Dendritic cell treated with granulocyte-macrophage colony-stimulating factor and Interleukin-4, amounts not matched to agents 40 ng/mL and 50 ng/mL, for 4 days (primary cell): ENCODE measurements at regions not wholly inside any gene's neighbourhood (a gene's known extent, or its start where the extent isn't known, plus 50 kb on each side); places are given as distances from the start of the nearest gene placed in this dataset.
"Not testable (repeated sequence)": the region's sequence is repeated elsewhere in the genome, so short reads cannot be mapped to it uniquely, and the experiment has no call there.

Source experiments
- H3K27ac Mint-ChIP-seq: one replicate; pipeline ENCODE4 v1.8.0; 2022; ENCODE audit warnings: mild to moderate bottlenecking, mixed read lengths
- H3K27me3 Mint-ChIP-seq: one replicate; pipeline ENCODE4 v1.8.0; 2022; ENCODE audit warnings: mild to moderate bottlenecking, mixed read lengths
- H3K36me3 Mint-ChIP-seq: one replicate; pipeline ENCODE4 v1.8.0; 2022; ENCODE audit warnings: low read depth, mixed read lengths
- H3K4me1 Mint-ChIP-seq: one replicate; pipeline ENCODE4 v1.8.0; 2022; ENCODE audit warnings: low read depth, mixed read lengths
- H3K4me3 Mint-ChIP-seq: one replicate; pipeline ENCODE4 v1.8.0; 2022; ENCODE audit warnings: mild to moderate bottlenecking, moderate library complexity, mixed read lengths
- H3K9me3 Mint-ChIP-seq: one replicate; pipeline ENCODE4 v1.8.0; 2022; ENCODE audit warnings: mixed read lengths
- intact Hi-C: fragments of 100-400 bp; cut with micrococcal nuclease; formaldehyde crosslinking; loops from one replicate; pipeline ENCODE4 v1.15.0; 2022

GRCh38 chr5:5857396-5857795 lies 434.9 kb downstream of the ICE1 start:
- H3K4me1 Mint-ChIP-seq, result no peaks in the 10 kb centered on the region
- intact Hi-C loops, result no loop called here
- H3K9me3 Mint-ChIP-seq, result no peaks in the 10 kb centered on the region
- H3K27ac Mint-ChIP-seq, result no peak overlapping the region
- H3K27me3 Mint-ChIP-seq, result no peaks in the 10 kb centered on the region
- H3K36me3 Mint-ChIP-seq, result no peaks in the 10 kb centered on the region
- H3K4me3 Mint-ChIP-seq, result no peak overlapping the region

GRCh38 chr5:5854087-5854486 lies 431.6 kb downstream of the ICE1 start:
- H3K4me3 Mint-ChIP-seq, result no peak overlapping the region
- H3K27me3 Mint-ChIP-seq, result no peaks in the 10 kb centered on the region
- intact Hi-C loops, result no loop called here
- no peak overlapping the region for H3K27ac Mint-ChIP-seq
- no peaks in the 10 kb centered on the region for H3K9me3 Mint-ChIP-seq
- no peaks in the 10 kb centered on the region for H3K4me1 Mint-ChIP-seq
- H3K36me3 Mint-ChIP-seq, result no peaks in the 10 kb centered on the region

GRCh38 chr5:5838493-5838892 lies 416.0 kb downstream of the ICE1 start:
- Mint-ChIP-seq H3K27ac (no peak overlapping the region), H3K9me3 (no peaks in the 10 kb centered on the region), H3K4me1 (no peaks in the 10 kb centered on the region), H3K36me3 (no peaks in the 10 kb centered on the region), H3K4me3 (no peak overlapping the region), H3K27me3 (no peaks in the 10 kb centered on the region)
- intact Hi-C loops, result no loop called here

GRCh38 chr5:5831622-5832021 lies 409.1 kb downstream of the ICE1 start:
- intact Hi-C loops, H3K4me1 Mint-ChIP-seq, H3K9me3 Mint-ChIP-seq, H3K27me3 Mint-ChIP-seq, H3K27ac Mint-ChIP-seq, H3K4me3 Mint-ChIP-seq, H3K36me3 Mint-ChIP-seq: not testable (repeated sequence)

- Mint-ChIP-seq H3K27ac (no peak overlapping the region), H3K36me3 (no peaks in the 10 kb centered on the region), H3K4me3 (no peak overlapping the region), H3K27me3 (no peaks in the 10 kb centered on the region), H3K9me3 (no peaks in the 10 kb centered on the region), H3K4me1 (no peaks in the 10 kb centered on the region)
- intact Hi-C loops, result no loop called here
Observed at GRCh38 chr5:5828619-5829018, 406.1 kb downstream of the ICE1 start.

- no peak overlapping the region for H3K4me3 Mint-ChIP-seq
- no peaks in the 10 kb centered on the region for H3K36me3 Mint-ChIP-seq
- H3K4me1 Mint-ChIP-seq, result no peaks in the 10 kb centered on the region
- intact Hi-C loops, result no loop called here
- no peak overlapping the region for H3K27ac Mint-ChIP-seq
- H3K27me3 Mint-ChIP-seq, result no peaks in the 10 kb centered on the region
- H3K9me3 Mint-ChIP-seq, result no peaks in the 10 kb centered on the region
Observed at GRCh38 chr5:5826911-5827310, 404.4 kb downstream of the ICE1 start.

- Mint-ChIP-seq H3K36me3 (no peaks in the 10 kb centered on the region), H3K4me3 (no peak overlapping the region), H3K27ac (no peak overlapping the region), H3K4me1 (no peaks in the 10 kb centered on the region), H3K9me3 (no peaks in the 10 kb centered on the region), H3K27me3 (no peaks in the 10 kb centered on the region)
- intact Hi-C loops, result no loop called here
Observed at GRCh38 chr5:5822729-5823257, 400.3 kb downstream of the ICE1 start.

- no peaks in the 10 kb centered on the region for H3K9me3 Mint-ChIP-seq
- H3K4me3 Mint-ChIP-seq, result no peak overlapping the region
- H3K4me1 Mint-ChIP-seq, result no peaks in the 10 kb centered on the region
- no peak overlapping the region for H3K27ac Mint-ChIP-seq
- no peaks in the 10 kb centered on the region for H3K36me3 Mint-ChIP-seq
- H3K27me3 Mint-ChIP-seq, result no peaks in the 10 kb centered on the region
- intact Hi-C loops, result no loop called here
Observed at GRCh38 chr5:5816960-5817359, 394.5 kb downstream of the ICE1 start.

- Mint-ChIP-seq H3K9me3 (no peaks in the 10 kb centered on the region), H3K4me1 (no peaks in the 10 kb centered on the region), H3K27ac (no peak overlapping the region), H3K36me3 (no peaks in the 10 kb centered on the region), H3K27me3 (no peaks in the 10 kb centered on the region), H3K4me3 (no peak overlapping the region)
- intact Hi-C loops, result no loop called here
Observed at GRCh38 chr5:5813441-5813840, 391.0 kb downstream of the ICE1 start.

GRCh38 chr5:5810461-5810860 lies 388.0 kb downstream of the ICE1 start:
- no peak overlapping the region for H3K4me3 Mint-ChIP-seq

GRCh38 chr5:5805916-5806315 lies 383.4 kb downstream of the ICE1 start:
- no peaks in the 10 kb centered on the region for H3K9me3 Mint-ChIP-seq
- intact Hi-C loops, result no loop called here
- no peaks in the 10 kb centered on the region for H3K36me3 Mint-ChIP-seq
- H3K4me1 Mint-ChIP-seq, result no peaks in the 10 kb centered on the region
- no peaks in the 10 kb centered on the region for H3K27me3 Mint-ChIP-seq
- H3K4me3 Mint-ChIP-seq, result no peak overlapping the region
- no peak overlapping the region for H3K27ac Mint-ChIP-seq

More at GRCh38 chr5:5810461-5810860, 388.0 kb downstream of the ICE1 start:
- no peak overlapping the region for H3K27ac Mint-ChIP-seq
- no peaks in the 10 kb centered on the region for H3K27me3 Mint-ChIP-seq
- H3K36me3 Mint-ChIP-seq, result no peaks in the 10 kb centered on the region
- H3K4me1 Mint-ChIP-seq, result no peaks in the 10 kb centered on the region
- intact Hi-C loops, result no loop called here
- no peaks in the 10 kb centered on the region for H3K9me3 Mint-ChIP-seq

GRCh38 chr5:5804478-5805233 lies 382.2 kb downstream of the ICE1 start:
- no peak overlapping the region for H3K27ac Mint-ChIP-seq
- no peaks in the 10 kb centered on the region for H3K36me3 Mint-ChIP-seq
- H3K9me3 Mint-ChIP-seq, result no peaks in the 10 kb centered on the region
- H3K4me3 Mint-ChIP-seq, result no peak overlapping the region
- H3K4me1 Mint-ChIP-seq, result no peaks in the 10 kb centered on the region
- intact Hi-C loops, result no loop called here
- H3K27me3 Mint-ChIP-seq, result no peaks in the 10 kb centered on the region

GRCh38 chr5:5800801-5801761 lies 378.6 kb downstream of the ICE1 start:
- no peaks in the 10 kb centered on the region for H3K27me3 Mint-ChIP-seq
- H3K9me3 Mint-ChIP-seq, result no peaks in the 10 kb centered on the region
- H3K27ac Mint-ChIP-seq, result no peak overlapping the region
- intact Hi-C loops, result no loop called here
- no peaks in the 10 kb centered on the region for H3K4me1 Mint-ChIP-seq
- no peak overlapping the region for H3K4me3 Mint-ChIP-seq
- H3K36me3 Mint-ChIP-seq, result no peaks in the 10 kb centered on the region

- Mint-ChIP-seq H3K27me3 (no peaks in the 10 kb centered on the region), H3K4me1 (no peaks in the 10 kb centered on the region), H3K36me3 (no peaks in the 10 kb centered on the region), H3K27ac (no peak overlapping the region), H3K9me3 (no peaks in the 10 kb centered on the region), H3K4me3 (no peak overlapping the region)
- intact Hi-C loops, result no loop called here
Observed at GRCh38 chr5:5799826-5800225, 377.3 kb downstream of the ICE1 start.
